Testis (tissue), 2 donors: ENCODE measurements at regions not wholly inside any gene's neighbourhood (a gene's known extent, or its start where the extent isn't known, plus 50 kb on each side); places are given as distances from the start of the nearest gene placed in this dataset.

Experiments
- DNase-seq: peaks from one replicate; pipeline ENCODE4 v3.0.0-alpha.2; 2019
- H3K27ac ChIP-seq, 2 donors: fragments of 200-600 bp; sonication (generic); one replicate each; pipeline ENCODE4 v1.5.1; 2019
- H3K27me3 ChIP-seq: fragments of 200-600 bp; sonication (generic); one replicate; pipeline ENCODE4 v1.5.1; 2019
- H3K36me3 ChIP-seq: fragments of 200-600 bp; sonication (generic); one replicate; pipeline ENCODE4 v1.5.1; 2017; ENCODE audit warnings: low read depth; ENCODE audit errors: missing control alignments
- H3K4me1 ChIP-seq: fragments of 200-600 bp; sonication (generic); one replicate; pipeline ENCODE4 v1.5.1; 2019
- H3K4me3 ChIP-seq, 2 donors: fragments of 200-600 bp; sonication (generic); one replicate each; pipeline ENCODE4 v1.5.1; 2017 to 2019
- H3K9me3 ChIP-seq: fragments of 200-600 bp; sonication (generic); one replicate; pipeline ENCODE4 v1.5.1; 2017
- POLR2A ChIP-seq: fragments of 450-650 bp; IDR thresholded peaks from one replicate; pipeline ENCODE4 v1.6.1; 2017; ENCODE audit warnings: antibody characterized with exemption, mild to moderate bottlenecking, moderate library complexity
- WGBS, 2 donors: methylation state at CpG; one replicate each; pipeline ENCODE4 v1.1.5; 2018; 5-methylcytosine and 5-hydroxymethylcytosine counted together
- intact Hi-C: fragments of 100-400 bp; cut with DNase I; formaldehyde crosslinking; loops from one replicate; pipeline ENCODE4 v1.15.1; 2023; ENCODE audit warnings: low total_unique reads
- TF ChIP-seq, protein P1 (sequence below), 3 experiments: fragments of 450-650 bp in 2 of 3; fragments of 200-600 bp in 1 of 3; sonication (generic) in 1 of 3; IDR thresholded peaks; one replicate each; pipeline ENCODE4 v1.5.1; 2016 to 2019; ENCODE audit warnings: antibody characterized with exemption in 3 of 3, mild to moderate bottlenecking in 2 of 3, moderate library complexity in 1 of 3

DNA sequence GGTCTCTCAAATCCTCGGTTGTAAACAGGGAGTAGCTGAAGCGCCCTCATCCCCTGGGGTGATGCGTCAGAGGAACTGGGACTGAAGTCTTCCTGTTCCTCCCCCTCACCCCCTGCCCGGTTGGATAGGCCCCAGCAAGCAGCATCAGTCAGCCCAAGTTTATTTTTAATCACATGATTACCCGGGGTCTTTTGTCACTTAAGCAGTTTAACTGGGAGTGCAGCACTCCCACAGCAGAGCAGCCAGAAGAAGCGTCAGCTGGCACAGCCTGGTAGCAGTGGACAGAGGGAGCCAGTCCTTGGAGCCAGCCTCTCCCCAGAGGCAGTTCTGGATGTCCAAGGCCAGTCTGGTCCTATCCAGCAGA is 342.1 kb downstream of the CTTN start:
- H3K27me3 ChIP-seq, result no peaks in the 10 kb centered on the region
- 58 to 64% methylated on average over 6 of the region's 6 CpGs for WGBS, 2 donors
- no peak overlapping the region for H3K27ac ChIP-seq
- intact Hi-C loops, result no loop called here
- H3K4me3 ChIP-seq, result no peak overlapping the region
- TF ChIP-seq POLR2A, result no peak
- TF ChIP-seq, protein P1, sequence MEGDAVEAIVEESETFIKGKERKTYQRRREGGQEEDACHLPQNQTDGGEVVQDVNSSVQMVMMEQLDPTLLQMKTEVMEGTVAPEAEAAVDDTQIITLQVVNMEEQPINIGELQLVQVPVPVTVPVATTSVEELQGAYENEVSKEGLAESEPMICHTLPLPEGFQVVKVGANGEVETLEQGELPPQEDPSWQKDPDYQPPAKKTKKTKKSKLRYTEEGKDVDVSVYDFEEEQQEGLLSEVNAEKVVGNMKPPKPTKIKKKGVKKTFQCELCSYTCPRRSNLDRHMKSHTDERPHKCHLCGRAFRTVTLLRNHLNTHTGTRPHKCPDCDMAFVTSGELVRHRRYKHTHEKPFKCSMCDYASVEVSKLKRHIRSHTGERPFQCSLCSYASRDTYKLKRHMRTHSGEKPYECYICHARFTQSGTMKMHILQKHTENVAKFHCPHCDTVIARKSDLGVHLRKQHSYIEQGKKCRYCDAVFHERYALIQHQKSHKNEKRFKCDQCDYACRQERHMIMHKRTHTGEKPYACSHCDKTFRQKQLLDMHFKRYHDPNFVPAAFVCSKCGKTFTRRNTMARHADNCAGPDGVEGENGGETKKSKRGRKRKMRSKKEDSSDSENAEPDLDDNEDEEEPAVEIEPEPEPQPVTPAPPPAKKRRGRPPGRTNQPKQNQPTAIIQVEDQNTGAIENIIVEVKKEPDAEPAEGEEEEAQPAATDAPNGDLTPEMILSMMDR (IDR thresholded peaks at IDR 0.05), result no peak
- DNase-seq, result no peak
- H3K4me1 ChIP-seq, result no peaks in the 10 kb centered on the region
- H3K36me3 ChIP-seq, result no peaks in the 10 kb centered on the region
- no peaks in the 10 kb centered on the region for H3K9me3 ChIP-seq

DNA sequence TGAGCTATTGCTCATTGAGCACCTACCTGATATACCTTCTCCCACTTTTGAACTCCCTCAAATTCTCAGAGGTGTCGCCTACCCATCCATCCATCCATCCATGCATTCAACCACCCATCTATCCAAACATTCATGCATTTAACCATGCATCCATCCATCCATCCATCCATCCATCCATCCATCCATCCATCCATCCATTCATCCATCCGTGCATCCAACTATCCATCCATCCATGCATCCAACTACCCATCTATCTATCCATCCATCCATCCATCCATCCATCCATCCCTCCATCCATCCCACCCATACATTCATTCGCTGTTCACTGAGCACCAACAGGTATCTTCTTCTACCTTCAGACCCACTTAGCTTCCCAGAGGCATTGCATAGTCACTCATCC is 342.8 kb downstream of the CTTN start:
- WGBS, 2 donors, result 93 to 96% methylated on average over 3 of the region's 3 CpGs
- intact Hi-C loops, result no loop called here
- Histone ChIP-seq H3K4me3 (no peak overlapping the region), H3K27me3 (no peaks in the 10 kb centered on the region), H3K4me1 (no peaks in the 10 kb centered on the region), H3K27ac (no peak overlapping the region), H3K36me3 (no peaks in the 10 kb centered on the region), H3K9me3 (no peaks in the 10 kb centered on the region)
- DNase-seq, result no peak
- TF ChIP-seq POLR2A, result no peak
- TF ChIP-seq, protein P1 (IDR thresholded peaks at IDR 0.05), result no peak

DNA sequence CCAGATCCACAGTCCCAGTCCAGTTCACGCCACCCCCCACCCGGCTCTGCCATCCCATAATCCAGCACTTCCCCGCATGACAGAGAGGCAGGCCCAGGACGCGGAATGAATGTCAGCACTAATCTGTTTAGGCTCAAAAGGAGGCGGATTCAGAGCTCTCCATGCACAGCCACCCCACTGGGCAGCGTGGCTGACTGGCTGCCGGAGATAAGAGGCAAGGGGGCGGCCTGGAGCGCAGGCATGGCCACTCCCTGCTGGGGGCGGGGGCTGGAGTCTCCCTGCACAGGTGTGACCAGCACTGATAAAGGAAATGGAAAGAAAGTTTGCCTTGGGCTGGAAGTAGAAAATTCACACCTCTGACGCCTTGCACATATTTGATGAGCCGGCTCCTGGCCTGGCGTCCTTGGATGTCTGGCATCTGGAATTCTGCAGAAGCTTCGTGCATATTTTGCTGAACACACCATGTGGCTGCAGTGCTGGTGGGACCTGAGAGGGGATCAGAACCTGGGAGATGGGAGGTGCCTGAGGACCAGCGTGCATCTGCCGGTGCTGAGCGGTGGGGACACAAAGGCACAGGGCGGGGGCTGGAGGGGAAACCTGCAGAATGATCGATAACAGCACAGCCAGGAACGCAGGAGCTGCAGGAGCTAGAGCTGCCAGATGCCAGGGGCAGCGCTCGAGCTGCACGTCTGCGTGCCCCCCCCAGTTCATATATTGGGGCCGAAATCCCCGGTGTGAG is 344.4 kb downstream of the CTTN start:
- no peaks in the 10 kb centered on the region for H3K4me1 ChIP-seq
- H3K27me3 ChIP-seq, result no peaks in the 10 kb centered on the region
- H3K4me3 ChIP-seq, result no peak overlapping the region
- WGBS, 2 donors, result 70 to 77% methylated on average over 22 to 27 of the region's 27 CpGs
- no peaks in the 10 kb centered on the region for H3K9me3 ChIP-seq
- no peak overlapping the region for H3K27ac ChIP-seq
- intact Hi-C loops, result no loop called here
- H3K36me3 ChIP-seq, result no peaks in the 10 kb centered on the region
- DNase-seq, result no peak
- TF ChIP-seq, protein P1 (IDR thresholded peaks at IDR 0.05), result no peak
- no peak for TF ChIP-seq POLR2A

DNA sequence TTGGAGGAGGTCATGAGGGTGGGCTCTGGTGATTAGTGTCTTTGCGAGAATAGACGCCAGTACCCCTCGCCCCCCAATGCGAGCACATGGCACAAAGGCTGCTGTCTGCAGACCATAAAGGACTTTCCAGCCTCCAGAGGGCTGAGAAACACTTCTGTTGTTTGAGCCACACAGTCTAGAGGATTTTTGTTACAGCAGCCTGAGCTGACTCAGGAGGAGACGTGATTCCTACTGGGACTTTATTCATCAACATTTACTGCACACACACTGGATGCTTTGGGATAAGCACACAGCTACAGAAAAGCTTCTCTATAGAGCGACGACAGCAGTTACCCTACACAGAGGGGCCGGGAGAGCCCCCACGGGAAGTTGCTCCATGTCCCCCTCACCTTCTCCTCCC is 345.0 kb downstream of the CTTN start:
- 87 to 89% methylated on average over 7 to 9 of the region's 9 CpGs for WGBS, 2 donors
- TF ChIP-seq POLR2A, result no peak
- TF ChIP-seq, protein P1 (IDR thresholded peaks at IDR 0.05), result no peak
- intact Hi-C loops, result no loop called here
- Histone ChIP-seq H3K4me1 (no peaks in the 10 kb centered on the region), H3K27me3 (no peaks in the 10 kb centered on the region), H3K27ac (no peak overlapping the region), H3K9me3 (no peaks in the 10 kb centered on the region), H3K4me3 (no peak overlapping the region), H3K36me3 (no peaks in the 10 kb centered on the region)
- DNase-seq, result no peak

DNA sequence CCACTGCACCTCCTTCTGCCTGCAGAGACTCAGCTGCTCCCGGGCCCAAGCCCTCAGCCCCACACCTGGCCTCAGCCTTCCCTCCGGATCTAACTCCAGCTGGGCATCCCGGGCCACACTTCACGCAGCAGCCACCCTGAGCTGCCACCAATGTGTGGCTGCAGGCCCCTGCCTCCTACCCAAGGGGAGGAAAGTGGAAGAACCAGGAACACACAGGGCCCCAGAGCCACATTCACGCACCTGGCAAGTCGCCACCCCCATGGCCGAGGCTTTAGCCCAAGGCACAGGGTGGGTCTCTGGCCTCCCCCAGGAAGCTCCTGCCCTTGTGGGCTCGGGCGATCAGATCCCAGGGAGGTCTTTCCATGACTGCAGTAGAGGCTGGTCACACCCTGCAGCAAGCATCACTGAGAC is 345.6 kb downstream of the CTTN start:
- no peak overlapping the region for H3K27ac ChIP-seq
- no peak overlapping the region for H3K4me3 ChIP-seq
- TF ChIP-seq POLR2A, result no peak
- TF ChIP-seq, protein P1 (IDR thresholded peaks at IDR 0.05), result no peak
- DNase-seq, result no peak
- intact Hi-C loops, result no loop called here
- no peaks in the 10 kb centered on the region for H3K27me3 ChIP-seq
- WGBS, 2 donors, result 90 to 91% methylated on average over 5 to 9 of the region's 9 CpGs
- no peaks in the 10 kb centered on the region for H3K9me3 ChIP-seq
- no peaks in the 10 kb centered on the region for H3K4me1 ChIP-seq
- no peaks in the 10 kb centered on the region for H3K36me3 ChIP-seq
